OCI-LY1 (cell line): ENCODE measurements at regions not wholly inside any gene's neighbourhood (a gene's known extent, or its start where the extent isn't known, plus 50 kb on each side); places are given as distances from the start of the nearest gene placed in this dataset.

Experiments used
- H2AFZ ChIP-seq: fragments of 200-600 bp; sonication (generic), shearing (Covaris generic); 2 replicates; pipeline ENCODE4 v1.6.0; 2014; ENCODE audit warnings: antibody characterized with exemption, mild to moderate bottlenecking, low read length
- H3F3A ChIP-seq: fragments of 200-600 bp; sonication (generic), shearing (Covaris generic); 2 replicates; pipeline ENCODE4 v1.6.0; 2014; ENCODE audit warnings: mild to moderate bottlenecking, antibody characterized with exemption, low read length, moderate library complexity; ENCODE audit not compliant: insufficient read depth
- H3K27ac ChIP-seq: fragments of 200-600 bp; sonication (generic); 2 replicates; pipeline ENCODE4 v1.5.1; 2014; ENCODE audit warnings: low read length, mixed run types, mild to moderate bottlenecking, low read depth; ENCODE audit not compliant: poor library complexity, severe bottlenecking
- H3K27me3 ChIP-seq: fragments of 200-600 bp; sonication (generic); 2 replicates; pipeline ENCODE4 v1.6.0; 2014; ENCODE audit warnings: antibody characterized with exemption, mild to moderate bottlenecking, low read length, moderate library complexity; ENCODE audit not compliant: insufficient read depth
- H3K36me3 ChIP-seq: fragments of 200-600 bp; sonication (generic); 2 replicates; pipeline ENCODE4 v1.6.1; 2014; ENCODE audit warnings: mild to moderate bottlenecking, antibody characterized with exemption, low read length, moderate library complexity, mixed read lengths; ENCODE audit not compliant: insufficient read depth
- H3K4me1 ChIP-seq: fragments of 200-600 bp; sonication (generic); 2 replicates; pipeline ENCODE4 v1.5.1; 2014; ENCODE audit warnings: mild to moderate bottlenecking, low read length, moderate library complexity; ENCODE audit not compliant: insufficient read depth, severe bottlenecking
- H3K4me2 ChIP-seq: fragments of 200-600 bp; sonication (generic), shearing (Covaris generic); 2 replicates; pipeline ENCODE4 v1.6.1; 2014; ENCODE audit warnings: low read length
- H3K4me3 ChIP-seq: fragments of 200-600 bp; sonication (generic); 2 replicates; pipeline ENCODE4 v1.5.1; 2014; ENCODE audit warnings: low read length, low read depth, mild to moderate bottlenecking, mixed read lengths; ENCODE audit not compliant: poor library complexity, severe bottlenecking
- H3K79me2 ChIP-seq: fragments of 200-600 bp; shearing (Covaris generic); 2 replicates; pipeline ENCODE4 v1.6.1; 2016; ENCODE audit warnings: mixed run types, low read length, mixed read lengths; ENCODE audit not compliant: insufficient read depth
- H3K9ac ChIP-seq: fragments of 200-600 bp; sonication (generic), shearing (Covaris generic); 2 replicates; pipeline ENCODE4 v1.6.1; 2014; ENCODE audit warnings: mild to moderate bottlenecking, low read length, mixed read lengths
- H3K9me2 ChIP-seq: fragments of 200-600 bp; sonication (generic), shearing (Covaris generic); 2 replicates; pipeline ENCODE4 v1.6.1; 2014; ENCODE audit warnings: low read depth, mild to moderate bottlenecking, low read length, mixed read lengths
- H3K9me3 ChIP-seq: fragments of 200-600 bp; shearing (Covaris generic); 2 replicates; pipeline ENCODE4 v1.6.1; 2014; ENCODE audit warnings: low read length, mixed read lengths
- H4K20me1 ChIP-seq: fragments of 200-600 bp; sonication (generic), shearing (Covaris generic); 2 replicates; pipeline ENCODE4 v1.6.0; 2016; ENCODE audit warnings: mild to moderate bottlenecking, low read length; ENCODE audit not compliant: insufficient read depth
- CTCF ChIP-seq: fragments of 200-600 bp; sonication (generic), shearing (Covaris generic); IDR thresholded peaks from 2 replicates; pipeline ENCODE4 v1.5.1; 2017; ENCODE audit warnings: mild to moderate bottlenecking, antibody characterized with exemption, low read length, moderate library complexity, mixed read lengths
- EZH2 ChIP-seq: fragments of 200-600 bp; sonication (generic), shearing (Covaris generic); IDR thresholded peaks from 2 replicates; pipeline ENCODE4 v1.8.0; 2017; ENCODE audit warnings: borderline replicate concordance, mixed run types, mild to moderate bottlenecking, antibody characterized with exemption, low read length, moderate library complexity, mixed read lengths

GRCh38 chr3:96434651-96435050 is 379.7 kb upstream of the EPHA6 start:
- H4K20me1 ChIP-seq = no peaks in the 10 kb centered on the region
- no peaks in the 10 kb centered on the region for H3K79me2 ChIP-seq
- H3K9ac ChIP-seq = no peak overlapping the region
- H3F3A ChIP-seq = no peaks in the 10 kb centered on the region
- no peak overlapping the region for H3K27ac ChIP-seq
- no peak overlapping the region for H3K4me2 ChIP-seq
- H3K27me3 ChIP-seq = no peaks in the 10 kb centered on the region
- no peaks in the 10 kb centered on the region for H3K9me2 ChIP-seq
- H3K36me3 ChIP-seq = no peaks in the 10 kb centered on the region
- no peak for TF ChIP-seq EZH2
- no peak for TF ChIP-seq CTCF
- H3K4me3 ChIP-seq = no peak overlapping the region
- no peak overlapping the region for H2AFZ ChIP-seq
- H3K4me1 ChIP-seq = no peaks in the 10 kb centered on the region
- H3K9me3 ChIP-seq = no peaks in the 10 kb centered on the region

- no peak overlapping the region for H3K27ac ChIP-seq
- H3K9me2 ChIP-seq = no peaks in the 10 kb centered on the region
- H3K4me1 ChIP-seq = no peaks in the 10 kb centered on the region
- H3K4me3 ChIP-seq = no peak overlapping the region
- H3K36me3 ChIP-seq = no peaks in the 10 kb centered on the region
- no peaks in the 10 kb centered on the region for H3K27me3 ChIP-seq
- no peaks in the 10 kb centered on the region for H3K9me3 ChIP-seq
- no peaks in the 10 kb centered on the region for H4K20me1 ChIP-seq
- no peaks in the 10 kb centered on the region for H3F3A ChIP-seq
- H3K79me2 ChIP-seq = no peaks in the 10 kb centered on the region
- TF ChIP-seq EZH2 (no peak), CTCF (no peak)
- H3K4me2 ChIP-seq = no peak overlapping the region
- no peak overlapping the region for H2AFZ ChIP-seq
- no peak overlapping the region for H3K9ac ChIP-seq
These were observed 365.0 kb upstream of the EPHA6 start for GRCh38 chr3:96449346-96449745.

GRCh38 chr3:96449803-96450202 is 364.6 kb upstream of the EPHA6 start:
- no peaks in the 10 kb centered on the region for H3K27me3 ChIP-seq
- H3K27ac ChIP-seq = no peak overlapping the region
- no peaks in the 10 kb centered on the region for H3F3A ChIP-seq
- no peaks in the 10 kb centered on the region for H3K9me2 ChIP-seq
- H3K4me2 ChIP-seq = no peak overlapping the region
- H2AFZ ChIP-seq = no peak overlapping the region
- no peaks in the 10 kb centered on the region for H3K36me3 ChIP-seq
- no peak overlapping the region for H3K4me3 ChIP-seq
- H3K9me3 ChIP-seq = no peaks in the 10 kb centered on the region
- H3K79me2 ChIP-seq = no peaks in the 10 kb centered on the region
- H4K20me1 ChIP-seq = no peaks in the 10 kb centered on the region
- H3K9ac ChIP-seq = no peak overlapping the region
- TF ChIP-seq EZH2 (no peak), CTCF (no peak)
- H3K4me1 ChIP-seq = no peaks in the 10 kb centered on the region
